ENCODE measurements at regions not wholly inside any gene's neighbourhood (a gene's known extent, or its start where the extent isn't known, plus 50 kb on each side); places are given as distances from the start of the nearest gene placed in this dataset.
"Not testable (repeated sequence)": the region's sequence is repeated elsewhere in the genome, so short reads cannot be mapped to it uniquely, and the experiment has no call there.

DNA sequence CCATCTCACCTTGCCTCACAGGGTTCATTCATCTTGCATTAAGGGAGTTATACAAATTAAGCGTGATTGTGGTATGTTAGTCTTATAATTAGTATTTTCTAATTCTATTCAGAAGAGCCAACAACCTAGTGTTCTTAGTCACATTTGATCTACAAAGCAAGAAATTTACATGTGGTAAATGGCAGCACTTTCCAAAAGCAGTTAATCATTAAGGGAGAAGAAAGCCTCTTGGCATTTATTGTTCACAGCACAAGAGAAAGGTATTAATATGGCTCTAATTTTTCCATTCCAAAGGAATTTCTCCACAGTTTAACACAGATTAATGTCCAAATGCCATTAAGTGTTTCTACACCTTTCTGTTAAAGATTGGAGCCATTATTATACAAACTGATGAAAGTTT, 1077.1 kb downstream of the ZPLD1 start:
- H3K27me3 Mint-ChIP-seq (ENCODE audit: low read depth) = peaks cover 3% of the 10 kb centered on the region
- no peak for DNase-seq (ENCODE audit: low spot score)
- H3K4me3 Mint-ChIP-seq (ENCODE audit: unreplicated experiment) = no peak overlapping the region
- H3K36me3 Mint-ChIP-seq (ENCODE audit: low read depth) = no peaks in the 10 kb centered on the region
- H3K4me1 Mint-ChIP-seq (ENCODE audit: low read depth) = no peaks in the 10 kb centered on the region
- H3K9me3 Mint-ChIP-seq (ENCODE audit: low read depth) = no peaks in the 10 kb centered on the region
- TF ChIP-seq, protein P1, sequence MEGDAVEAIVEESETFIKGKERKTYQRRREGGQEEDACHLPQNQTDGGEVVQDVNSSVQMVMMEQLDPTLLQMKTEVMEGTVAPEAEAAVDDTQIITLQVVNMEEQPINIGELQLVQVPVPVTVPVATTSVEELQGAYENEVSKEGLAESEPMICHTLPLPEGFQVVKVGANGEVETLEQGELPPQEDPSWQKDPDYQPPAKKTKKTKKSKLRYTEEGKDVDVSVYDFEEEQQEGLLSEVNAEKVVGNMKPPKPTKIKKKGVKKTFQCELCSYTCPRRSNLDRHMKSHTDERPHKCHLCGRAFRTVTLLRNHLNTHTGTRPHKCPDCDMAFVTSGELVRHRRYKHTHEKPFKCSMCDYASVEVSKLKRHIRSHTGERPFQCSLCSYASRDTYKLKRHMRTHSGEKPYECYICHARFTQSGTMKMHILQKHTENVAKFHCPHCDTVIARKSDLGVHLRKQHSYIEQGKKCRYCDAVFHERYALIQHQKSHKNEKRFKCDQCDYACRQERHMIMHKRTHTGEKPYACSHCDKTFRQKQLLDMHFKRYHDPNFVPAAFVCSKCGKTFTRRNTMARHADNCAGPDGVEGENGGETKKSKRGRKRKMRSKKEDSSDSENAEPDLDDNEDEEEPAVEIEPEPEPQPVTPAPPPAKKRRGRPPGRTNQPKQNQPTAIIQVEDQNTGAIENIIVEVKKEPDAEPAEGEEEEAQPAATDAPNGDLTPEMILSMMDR (IDR thresholded peaks at IDR 0.05) = no peak
- H3K27ac Mint-ChIP-seq (ENCODE audit: unreplicated experiment) = no peak overlapping the region

DNA sequence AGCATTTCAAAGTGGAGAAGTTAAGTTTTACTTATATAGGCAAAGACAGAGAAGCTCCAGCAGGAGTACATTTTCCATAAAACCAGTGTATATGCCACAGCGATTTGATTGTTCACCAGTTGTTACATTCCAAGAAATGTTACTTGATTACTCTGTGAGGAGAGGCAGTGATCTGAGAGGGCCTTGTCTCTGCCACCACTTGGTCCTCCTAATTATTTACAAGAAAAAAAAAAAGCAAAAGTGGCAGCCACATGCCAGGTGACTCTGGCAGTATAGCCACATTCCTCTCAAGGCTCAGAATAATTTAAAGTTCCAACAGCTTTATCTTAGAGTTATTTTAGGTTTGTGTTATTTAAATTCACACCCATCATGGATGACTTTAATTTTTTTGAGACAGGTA, 1077.8 kb downstream of the ZPLD1 start:
- H3K9me3 Mint-ChIP-seq (ENCODE audit: low read depth) = no peaks in the 10 kb centered on the region
- H3K36me3 Mint-ChIP-seq (ENCODE audit: low read depth) = no peaks in the 10 kb centered on the region
- H3K27ac Mint-ChIP-seq (ENCODE audit: unreplicated experiment) = no peak overlapping the region
- H3K4me3 Mint-ChIP-seq (ENCODE audit: unreplicated experiment) = no peak overlapping the region
- peaks cover 3% of the 10 kb centered on the region for H3K27me3 Mint-ChIP-seq (ENCODE audit: low read depth)
- H3K4me1 Mint-ChIP-seq (ENCODE audit: low read depth) = no peaks in the 10 kb centered on the region
- TF ChIP-seq, protein P1 (IDR thresholded peaks at IDR 0.05) = no peak
- no peak for DNase-seq (ENCODE audit: low spot score)

DNA sequence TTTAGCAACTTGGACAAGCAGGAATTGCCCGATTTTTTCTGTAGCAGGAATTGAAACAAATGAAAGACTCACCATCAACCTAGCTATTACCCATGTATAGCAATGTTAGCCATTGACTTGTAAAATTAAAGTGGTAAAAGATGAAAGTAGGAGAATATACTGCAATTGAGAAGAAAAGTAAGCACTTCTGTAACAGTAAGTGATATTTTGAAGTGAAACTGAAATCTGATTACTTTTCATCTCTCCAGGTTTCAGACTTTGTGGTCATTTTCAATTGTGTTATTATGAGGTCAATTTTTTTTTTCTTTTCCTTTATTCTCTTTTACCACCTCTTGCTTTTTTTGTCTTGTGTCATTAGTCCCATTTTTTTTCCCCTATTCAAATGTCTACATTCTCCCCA, 1078.2 kb downstream of the ZPLD1 start:
- DNase-seq (ENCODE audit: low spot score) = no peak
- H3K27ac Mint-ChIP-seq (ENCODE audit: unreplicated experiment) = no peak overlapping the region
- H3K9me3 Mint-ChIP-seq (ENCODE audit: low read depth) = no peaks in the 10 kb centered on the region
- no peaks in the 10 kb centered on the region for H3K36me3 Mint-ChIP-seq (ENCODE audit: low read depth)
- H3K27me3 Mint-ChIP-seq (ENCODE audit: low read depth) = peaks cover 3% of the 10 kb centered on the region
- no peaks in the 10 kb centered on the region for H3K4me1 Mint-ChIP-seq (ENCODE audit: low read depth)
- no peak overlapping the region for H3K4me3 Mint-ChIP-seq (ENCODE audit: unreplicated experiment)
- TF ChIP-seq, protein P1 (IDR thresholded peaks at IDR 0.05) = no peak

DNA sequence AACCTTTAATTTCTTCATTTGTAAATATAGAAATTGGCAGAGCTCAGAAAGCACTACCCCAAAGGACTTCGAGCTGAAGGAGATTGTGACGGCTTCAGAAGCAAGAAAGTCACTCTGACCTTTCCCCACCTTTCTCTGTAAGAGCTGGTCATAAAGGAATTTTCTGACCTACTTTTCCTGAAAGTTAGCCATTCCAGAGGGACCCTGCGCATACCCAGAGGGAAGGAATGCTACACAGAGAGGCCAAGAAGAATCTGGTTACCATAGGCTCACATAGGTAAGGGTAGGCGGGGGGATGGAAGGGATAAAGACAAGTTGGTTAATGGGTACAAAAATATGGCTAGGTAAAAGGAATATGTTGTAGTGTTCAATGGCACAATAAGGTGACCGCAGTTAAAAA, 1080.3 kb downstream of the ZPLD1 start:
- H3K27ac Mint-ChIP-seq (ENCODE audit: unreplicated experiment) = no peak overlapping the region
- H3K36me3 Mint-ChIP-seq (ENCODE audit: low read depth) = no peaks in the 10 kb centered on the region
- DNase-seq (ENCODE audit: low spot score) = no peak
- H3K4me3 Mint-ChIP-seq (ENCODE audit: unreplicated experiment) = no peak overlapping the region
- H3K27me3 Mint-ChIP-seq (ENCODE audit: low read depth) = peaks cover 3% of the 10 kb centered on the region
- no peaks in the 10 kb centered on the region for H3K4me1 Mint-ChIP-seq (ENCODE audit: low read depth)
- TF ChIP-seq, protein P1 (IDR thresholded peaks at IDR 0.05) = no peak
- H3K9me3 Mint-ChIP-seq (ENCODE audit: low read depth) = peaks cover 2% of the 10 kb centered on the region

DNA sequence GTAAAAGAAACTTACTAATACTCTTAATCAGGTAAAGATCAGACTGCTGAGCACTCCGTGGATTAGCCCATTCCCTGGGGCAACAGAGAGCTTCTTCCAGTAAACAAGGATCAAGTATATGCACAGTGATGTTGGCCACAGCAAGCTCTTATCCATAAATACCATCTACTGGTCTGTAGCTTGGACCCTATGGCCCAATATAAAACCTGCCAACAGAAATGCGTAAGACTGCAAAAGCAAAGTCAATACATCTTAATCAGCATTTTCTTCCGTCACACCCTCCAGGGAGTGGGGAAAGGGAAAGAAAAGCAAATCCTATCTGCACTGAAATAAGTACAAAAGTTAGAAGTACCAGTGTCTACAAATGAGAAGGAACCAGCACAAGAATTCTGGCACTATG, 1082.1 kb downstream of the ZPLD1 start:
- Mint-ChIP-seq H3K9me3 (ENCODE audit: low read depth) (peaks cover 14% of the 10 kb centered on the region), H3K27me3 (ENCODE audit: low read depth) (no peaks in the 10 kb centered on the region), H3K36me3 (ENCODE audit: low read depth) (no peaks in the 10 kb centered on the region), H3K4me1 (ENCODE audit: low read depth) (no peaks in the 10 kb centered on the region), H3K27ac (ENCODE audit: unreplicated experiment) (no peak overlapping the region), H3K4me3 (ENCODE audit: unreplicated experiment) (no peak overlapping the region)
- no peak for DNase-seq (ENCODE audit: low spot score)
- TF ChIP-seq, protein P1 (IDR thresholded peaks at IDR 0.05) = no peak

DNA sequence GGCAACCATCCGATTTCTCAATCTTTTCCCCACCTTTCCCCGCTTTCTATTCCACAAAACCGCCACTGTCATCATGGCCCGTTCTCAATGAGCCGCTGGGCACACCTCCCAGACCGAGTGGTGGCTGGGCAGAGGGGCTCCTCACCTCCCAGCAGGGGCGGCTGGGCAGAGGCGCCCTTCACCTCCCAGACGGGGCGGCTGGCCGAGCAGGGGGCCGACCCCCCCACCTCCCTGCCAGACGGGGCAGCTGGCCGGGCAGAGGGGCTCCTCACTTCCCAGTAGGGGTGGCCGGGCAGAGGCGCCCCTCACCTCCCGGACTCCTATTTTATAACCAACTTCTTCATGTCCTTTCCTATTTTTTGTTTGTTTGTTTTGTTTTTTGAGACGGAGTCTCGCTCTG, 1096.5 kb downstream of the ZPLD1 start:
- not testable (repeated sequence) for H3K4me1 Mint-ChIP-seq (ENCODE audit: low read depth); H3K4me3 Mint-ChIP-seq (ENCODE audit: unreplicated experiment); H3K27ac Mint-ChIP-seq (ENCODE audit: unreplicated experiment); H3K36me3 Mint-ChIP-seq (ENCODE audit: low read depth); DNase-seq (ENCODE audit: low spot score); H3K9me3 Mint-ChIP-seq (ENCODE audit: low read depth); H3K27me3 Mint-ChIP-seq (ENCODE audit: low read depth)
